ENCODE measurements at regions not wholly inside any gene's neighbourhood (a gene's known extent, or its start where the extent isn't known, plus 50 kb on each side); places are given as distances from the start of the nearest gene placed in this dataset.

- no peaks in the 10 kb centered on the region for H3K9me1 ChIP-seq (ENCODE audit: control insufficient read depth, extremely low read depth, insufficient read depth, low read length)
- H3K79me2 ChIP-seq (ENCODE audit: control insufficient read depth, insufficient read depth, low read length) = no peaks in the 10 kb centered on the region
- H3K4me3 ChIP-seq (ENCODE audit: control insufficient read depth in 2 of 3, extremely low read depth in 1 of 3, insufficient read depth in 2 of 3, low read depth in 1 of 3, low read length in 3 of 3) = no peak overlapping the region
- dilution Hi-C loops (cut with MboI; ENCODE audit: extremely low pct_ligation_motif_present, low sequenced_read_pairs) = no loop called here
- H2AFZ ChIP-seq (ENCODE audit: control insufficient read depth, low read length) = no peak overlapping the region
- no peak overlapping the region for H3K4me2 ChIP-seq (ENCODE audit: control insufficient read depth, extremely low read depth, insufficient read depth, low read depth, low read length)
- no peaks in the 10 kb centered on the region for H4K20me1 ChIP-seq (ENCODE audit: control insufficient read depth, extremely low read depth, insufficient read depth, low read length)
- peaks cover 67% of the 10 kb centered on the region for H3K27me3 ChIP-seq (ENCODE audit: control insufficient read depth, extremely low read depth, insufficient read depth, low read length)
- TF ChIP-seq EZH2 (IDR thresholded peaks at IDR 0.05; ENCODE audit: low read length) (no peak), CTCF (optimal IDR thresholded peaks at IDR 0.05 in 1 of 3, IDR thresholded peaks at IDR 0.05 in 1 of 3, conservative IDR thresholded peaks at IDR 0.05 in 1 of 3; ENCODE audit: extremely low read depth in 1 of 3, insufficient read depth in 2 of 3, low read length in 3 of 3) (no peak)
- H3K36me3 ChIP-seq (ENCODE audit: control insufficient read depth in 2 of 2, extremely low read depth in 1 of 2, insufficient read depth in 2 of 2, low read length in 2 of 2) = no peaks in the 10 kb centered on the region
- H3K9me3 ChIP-seq (ENCODE audit: control insufficient read depth, low read depth, low read length) = no peaks in the 10 kb centered on the region
- H3K27ac ChIP-seq (ENCODE audit: control insufficient read depth, insufficient read depth, low read length) = no peak overlapping the region
- H3K4me1 ChIP-seq (ENCODE audit: control insufficient read depth, extremely low read depth, insufficient read depth, low read length) = peaks cover under 1% of the 10 kb centered on the region
- no peak for DNase-seq (ENCODE audit: low read depth, low spot score)
- H3K9ac ChIP-seq (ENCODE audit: control insufficient read depth, extremely low read depth, insufficient read depth, low read length) = no peak overlapping the region
- no peak for FAIRE-seq
Measured at GRCh38 chr12:132423251-132423819, 66.6 kb upstream of the FBRSL1 start.

GRCh38 chr12:132422381-132423043 is 67.4 kb upstream of the FBRSL1 start:
- TF ChIP-seq CTCF (optimal IDR thresholded peaks at IDR 0.05 in 1 of 3, IDR thresholded peaks at IDR 0.05 in 1 of 3, conservative IDR thresholded peaks at IDR 0.05 in 1 of 3; ENCODE audit: extremely low read depth in 1 of 3, insufficient read depth in 2 of 3, low read length in 3 of 3) (no peak), EZH2 (IDR thresholded peaks at IDR 0.05; ENCODE audit: low read length) (no peak)
- Histone ChIP-seq H3K4me1 (ENCODE audit: control insufficient read depth, extremely low read depth, insufficient read depth, low read length) (no peaks in the 10 kb centered on the region), H3K27me3 (ENCODE audit: control insufficient read depth, extremely low read depth, insufficient read depth, low read length) (peaks cover 59% of the 10 kb centered on the region), H3K4me3 (ENCODE audit: control insufficient read depth in 2 of 3, extremely low read depth in 1 of 3, insufficient read depth in 2 of 3, low read depth in 1 of 3, low read length in 3 of 3) (no peak overlapping the region), H3K9me3 (ENCODE audit: control insufficient read depth, low read depth, low read length) (no peaks in the 10 kb centered on the region), H3K9me1 (ENCODE audit: control insufficient read depth, extremely low read depth, insufficient read depth, low read length) (no peaks in the 10 kb centered on the region), H3K9ac (ENCODE audit: control insufficient read depth, extremely low read depth, insufficient read depth, low read length) (no peak overlapping the region), H3K79me2 (ENCODE audit: control insufficient read depth, insufficient read depth, low read length) (no peaks in the 10 kb centered on the region), H3K27ac (ENCODE audit: control insufficient read depth, insufficient read depth, low read length) (no peak overlapping the region), H3K4me2 (ENCODE audit: control insufficient read depth, extremely low read depth, insufficient read depth, low read depth, low read length) (no peak overlapping the region), H3K36me3 (ENCODE audit: control insufficient read depth in 2 of 2, extremely low read depth in 1 of 2, insufficient read depth in 2 of 2, low read length in 2 of 2) (no peaks in the 10 kb centered on the region), H4K20me1 (ENCODE audit: control insufficient read depth, extremely low read depth, insufficient read depth, low read length) (no peaks in the 10 kb centered on the region), H2AFZ (ENCODE audit: control insufficient read depth, low read length) (no peak overlapping the region)
- DNase-seq (ENCODE audit: low read depth, low spot score) = no peak
- dilution Hi-C loops (cut with MboI; ENCODE audit: extremely low pct_ligation_motif_present, low sequenced_read_pairs) = no loop called here
- FAIRE-seq = no peak

Measured in keratinocyte (primary cell).